HG03439 (cell line): ENCODE measurements at regions not wholly inside any gene's neighbourhood (a gene's known extent, or its start where the extent isn't known, plus 50 kb on each side); places are given as distances from the start of the nearest gene placed in this dataset.
"Not testable (repeated sequence)": the region's sequence is repeated elsewhere in the genome, so short reads cannot be mapped to it uniquely, and the experiment has no call there.

ENCODE experiments used
- ATAC-seq: cut with Tn5 transposase; IDR thresholded peaks from one replicate; pipeline ENCODE4 v1.9.1; 2021; ENCODE audit warnings: mild to moderate bottlenecking, moderate library complexity; ENCODE audit not compliant: unreplicated experiment

GRCh38 chr10:81386817-81387216, 488.2 kb upstream of the NRG3 start:
- no peak for ATAC-seq

- no peak for ATAC-seq
These were observed 471.5 kb upstream of the NRG3 start for GRCh38 chr10:81403451-81403850.

GRCh38 chr10:81405399-81405798, 469.6 kb upstream of the NRG3 start:
- ATAC-seq = no peak

- ATAC-seq = no peak
These were observed 461.0 kb upstream of the NRG3 start for GRCh38 chr10:81414038-81414437.

- ATAC-seq = no peak
These were observed 448.3 kb upstream of the NRG3 start for GRCh38 chr10:81426722-81427121.

- no peak for ATAC-seq
These were observed 446.4 kb upstream of the NRG3 start for GRCh38 chr10:81428456-81429134.

GRCh38 chr10:81439445-81439844, 435.5 kb upstream of the NRG3 start:
- no peak for ATAC-seq

- ATAC-seq = not testable (repeated sequence)
These were observed 433.4 kb upstream of the NRG3 start for GRCh38 chr10:81441624-81442023.

- no peak for ATAC-seq
These were observed 430.6 kb upstream of the NRG3 start for GRCh38 chr10:81444242-81444929.

GRCh38 chr10:81450651-81451050, 424.3 kb upstream of the NRG3 start:
- no peak for ATAC-seq

- ATAC-seq = no peak
These were observed 402.0 kb upstream of the NRG3 start for GRCh38 chr10:81472927-81473470.

- ATAC-seq = no peak
These were observed 401.2 kb upstream of the NRG3 start for GRCh38 chr10:81473755-81474154.

GRCh38 chr10:81479316-81479715, 395.7 kb upstream of the NRG3 start:
- ATAC-seq = no peak

- no peak for ATAC-seq
These were observed 378.4 kb upstream of the NRG3 start for GRCh38 chr10:81496626-81497025.

- no peak for ATAC-seq
These were observed 376.9 kb upstream of the NRG3 start for GRCh38 chr10:81498011-81498551.

GRCh38 chr10:81502677-81503359, 372.2 kb upstream of the NRG3 start:
- no peak for ATAC-seq

GRCh38 chr10:81505777-81506176, 369.2 kb upstream of the NRG3 start:
- ATAC-seq = not testable (repeated sequence)

GRCh38 chr10:81514811-81515210, 360.2 kb upstream of the NRG3 start:
- no peak for ATAC-seq

GRCh38 chr10:81520688-81521087, 354.3 kb upstream of the NRG3 start:
- ATAC-seq = no peak

- ATAC-seq = no peak
These were observed 350.5 kb upstream of the NRG3 start for GRCh38 chr10:81524467-81524866.

GRCh38 chr10:81532403-81532802, 342.6 kb upstream of the NRG3 start:
- no peak for ATAC-seq
